Gastrocnemius medialis (tissue), 4 donors: ENCODE measurements at regions not wholly inside any gene's neighbourhood (a gene's known extent, or its start where the extent isn't known, plus 50 kb on each side); places are given as distances from the start of the nearest gene placed in this dataset.

Source experiments
- ATAC-seq, 2 donors: fragments of 150-250 bp; one replicate each; pipeline ENCODE4 v1.9.1; 2016
- DNase-seq, 2 donors: peaks; one replicate each; pipeline ENCODE4 v3.0.0-alpha.2; 2019
- H3K27ac ChIP-seq, 4 donors: fragments of 200-600 bp; sonication (generic); 1 replicate in 1 of 4; 2 replicates in 3 of 4; pipeline ENCODE4 v1.5.1; 2016 to 2018; ENCODE audit warnings: mild to moderate bottlenecking in 2 of 4, moderate library complexity in 1 of 4
- H3K27me3 ChIP-seq, 3 donors: fragments of 200-600 bp; sonication (generic) in 2 of 3; 1 replicate in 1 of 3; 2 replicates in 2 of 3; pipeline versions ENCODE4 v1.5.1 to v1.6.0; 2016 to 2019; ENCODE audit warnings: mild to moderate bottlenecking in 1 of 3, moderate library complexity in 1 of 3
- H3K36me3 ChIP-seq, 2 donors: fragments of 200-600 bp; sonication (generic) in 1 of 2; one replicate each; pipeline ENCODE4 v1.5.1; 2017 to 2018
- H3K4me1 ChIP-seq, 2 donors: fragments of 200-600 bp; sonication (generic) in 1 of 2; one replicate each; pipeline ENCODE4 v1.5.1; 2016 to 2017; ENCODE audit warnings: mild to moderate bottlenecking in 2 of 2
- H3K4me3 ChIP-seq, 4 donors: fragments of 200-600 bp; sonication (generic) in 3 of 4; 1 replicate in 1 of 4; 2 replicates in 3 of 4; pipeline ENCODE4 v1.5.1; 2016 to 2019; ENCODE audit warnings: mild to moderate bottlenecking in 2 of 4
- H3K9me3 ChIP-seq, 3 donors: fragments of 200-600 bp; sonication (generic) in 2 of 3; 1 replicate in 1 of 3; 2 replicates in 2 of 3; pipeline ENCODE4 v1.5.1; 2016 to 2019
- POLR2A ChIP-seq, 2 donors: fragments of 450-650 bp; IDR thresholded peaks; one replicate each; pipeline ENCODE4 v1.6.1; 2017; ENCODE audit warnings: antibody characterized with exemption in 2 of 2, mild to moderate bottlenecking in 2 of 2, moderate library complexity in 2 of 2
- in situ Hi-C, 4 donors: fragments of 200-750 bp; cut with MboI; loops; one replicate each; pipeline versions ENCODE4 v1.15.0 to v1.8.0; 2017; ENCODE audit warnings: low sequenced_read_pairs in 4 of 4
- intact Hi-C: fragments of 100-400 bp; cut with DNase I; formaldehyde crosslinking; loops from one replicate; pipeline ENCODE4 v1.15.1; 2023; ENCODE audit warnings: low total_unique reads
- TF ChIP-seq, protein P1 (sequence below), 5 experiments: fragments of 450-650 bp in 3 of 5; fragments of 200-600 bp in 2 of 5; sonication (generic) in 2 of 5; IDR thresholded peaks in 4 of 5; conservative IDR thresholded peaks in 1 of 5; 1 replicate in 4 of 5; 2 replicates in 1 of 5; pipeline ENCODE4 v1.5.1; 2016 to 2019; ENCODE audit warnings: antibody characterized with exemption in 5 of 5, mild to moderate bottlenecking in 3 of 5, moderate library complexity in 3 of 5

DNA sequence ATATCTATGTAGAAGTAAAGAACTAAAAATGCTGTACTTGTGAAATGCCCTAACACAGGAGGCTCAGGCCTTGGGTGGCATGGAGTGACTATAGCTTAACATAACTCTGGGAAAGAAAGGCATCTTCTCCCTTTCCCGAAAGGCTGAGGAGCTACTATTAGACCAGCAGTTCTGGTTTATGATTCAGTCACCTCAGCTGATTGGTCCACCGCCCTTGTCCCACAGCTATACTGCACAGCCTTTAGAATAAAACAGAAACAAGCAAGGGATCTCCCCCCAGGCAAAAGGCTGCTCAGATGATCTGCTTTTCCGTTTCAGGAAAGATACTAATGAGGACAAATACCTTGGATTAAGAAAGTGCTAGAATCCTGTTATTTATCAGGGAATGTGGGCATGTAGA lies 171.3 kb downstream of the SNCA start:
- in situ Hi-C loops (no loop called here), intact Hi-C loops (loop anchor here (2.0 kb wide), 1 partner anchor 13 kb away; no protein-coding TSS in a partner anchor)
- DNase-seq, result no peak
- Histone ChIP-seq H3K9me3 (no peaks in the 10 kb centered on the region), H3K27me3 (no peaks in the 10 kb centered on the region), H3K4me1 (no peaks in the 10 kb centered on the region), H3K4me3 (no peak overlapping the region), H3K27ac (no peak overlapping the region), H3K36me3 (no peaks in the 10 kb centered on the region)
- ATAC-seq, result no peak
- TF ChIP-seq, protein P1, sequence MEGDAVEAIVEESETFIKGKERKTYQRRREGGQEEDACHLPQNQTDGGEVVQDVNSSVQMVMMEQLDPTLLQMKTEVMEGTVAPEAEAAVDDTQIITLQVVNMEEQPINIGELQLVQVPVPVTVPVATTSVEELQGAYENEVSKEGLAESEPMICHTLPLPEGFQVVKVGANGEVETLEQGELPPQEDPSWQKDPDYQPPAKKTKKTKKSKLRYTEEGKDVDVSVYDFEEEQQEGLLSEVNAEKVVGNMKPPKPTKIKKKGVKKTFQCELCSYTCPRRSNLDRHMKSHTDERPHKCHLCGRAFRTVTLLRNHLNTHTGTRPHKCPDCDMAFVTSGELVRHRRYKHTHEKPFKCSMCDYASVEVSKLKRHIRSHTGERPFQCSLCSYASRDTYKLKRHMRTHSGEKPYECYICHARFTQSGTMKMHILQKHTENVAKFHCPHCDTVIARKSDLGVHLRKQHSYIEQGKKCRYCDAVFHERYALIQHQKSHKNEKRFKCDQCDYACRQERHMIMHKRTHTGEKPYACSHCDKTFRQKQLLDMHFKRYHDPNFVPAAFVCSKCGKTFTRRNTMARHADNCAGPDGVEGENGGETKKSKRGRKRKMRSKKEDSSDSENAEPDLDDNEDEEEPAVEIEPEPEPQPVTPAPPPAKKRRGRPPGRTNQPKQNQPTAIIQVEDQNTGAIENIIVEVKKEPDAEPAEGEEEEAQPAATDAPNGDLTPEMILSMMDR (IDR thresholded peaks at IDR 0.05 in 4 of 5, conservative IDR thresholded peaks at IDR 0.05 in 1 of 5), result no peak
- TF ChIP-seq POLR2A (IDR thresholded peaks at IDR 0.05), result no peak

DNA sequence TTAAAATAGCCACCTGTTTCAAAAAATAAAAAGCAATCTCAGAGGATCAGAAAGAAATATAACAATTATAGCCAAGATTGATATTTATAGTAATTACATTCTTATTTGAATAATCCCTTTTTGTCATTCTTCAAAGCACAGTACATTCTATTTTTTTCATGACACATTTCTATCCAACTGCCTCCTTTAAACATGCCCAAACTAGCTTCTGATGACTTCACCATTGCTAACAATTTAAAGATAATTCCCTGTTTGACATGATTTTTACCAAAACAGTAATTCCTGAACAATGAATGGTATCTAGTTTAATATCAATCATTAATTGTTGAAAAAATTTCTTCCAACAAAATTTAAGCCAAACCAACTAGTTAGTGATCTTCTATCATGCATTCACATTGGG lies 172.4 kb downstream of the SNCA start:
- Histone ChIP-seq H3K4me1 (no peaks in the 10 kb centered on the region), H3K4me3 (no peak overlapping the region), H3K9me3 (no peaks in the 10 kb centered on the region), H3K27me3 (no peaks in the 10 kb centered on the region), H3K27ac (no peak overlapping the region), H3K36me3 (no peaks in the 10 kb centered on the region)
- intact Hi-C loops, result loop anchor here (2.0 kb wide), 1 partner anchor 14 kb away; no protein-coding TSS in a partner anchor
- ATAC-seq (no peak), DNase-seq (no peak)
- TF ChIP-seq, protein P1 (IDR thresholded peaks at IDR 0.05 in 4 of 5, conservative IDR thresholded peaks at IDR 0.05 in 1 of 5), result no peak
- no peak for TF ChIP-seq POLR2A (IDR thresholded peaks at IDR 0.05)
- in situ Hi-C loops, result no loop called here

DNA sequence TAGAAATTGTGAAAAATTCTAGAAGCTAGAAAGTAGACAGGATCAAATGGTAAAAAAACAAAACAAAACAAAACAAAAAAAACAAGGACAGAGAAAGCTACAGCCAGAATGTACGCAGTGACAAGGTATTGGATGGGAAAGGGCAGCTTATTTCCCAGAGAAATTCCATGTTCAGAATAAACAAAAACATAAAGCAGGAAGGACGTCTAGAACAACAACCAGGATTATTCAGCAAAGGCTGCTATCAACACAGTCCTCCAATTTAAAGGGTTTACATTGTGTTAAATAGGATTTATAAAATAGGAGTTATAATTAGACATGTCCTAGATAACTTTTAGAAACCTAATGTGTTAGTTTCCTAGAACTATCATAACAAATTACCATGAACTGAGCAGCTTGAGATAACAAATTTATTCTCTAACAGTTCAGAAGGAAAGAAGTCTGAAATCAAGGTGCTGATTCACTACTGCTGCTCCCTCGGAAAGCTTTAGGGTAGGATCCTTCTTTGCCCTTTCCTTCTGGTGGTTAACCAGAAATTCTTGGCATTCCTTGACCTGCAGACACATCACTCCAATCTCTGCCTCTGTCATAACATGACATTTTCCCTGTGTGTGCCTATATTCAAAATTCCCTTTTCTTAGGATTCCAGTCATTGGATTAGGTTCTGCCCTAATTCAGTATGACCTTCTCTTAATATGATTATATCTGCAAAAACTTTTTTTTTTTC lies 175.6 kb downstream of the SNCA start:
- Histone ChIP-seq H3K27ac (no peak overlapping the region), H3K4me3 (no peak overlapping the region), H3K4me1 (no peaks in the 10 kb centered on the region), H3K36me3 (no peaks in the 10 kb centered on the region), H3K9me3 (no peaks in the 10 kb centered on the region), H3K27me3 (no peaks in the 10 kb centered on the region)
- ATAC-seq, result no peak
- DNase-seq, result no peak
- intact Hi-C loops, result no loop called here
- in situ Hi-C loops, result no loop called here
- TF ChIP-seq, protein P1 (IDR thresholded peaks at IDR 0.05 in 4 of 5, conservative IDR thresholded peaks at IDR 0.05 in 1 of 5), result no peak
- no peak for TF ChIP-seq POLR2A (IDR thresholded peaks at IDR 0.05)

DNA sequence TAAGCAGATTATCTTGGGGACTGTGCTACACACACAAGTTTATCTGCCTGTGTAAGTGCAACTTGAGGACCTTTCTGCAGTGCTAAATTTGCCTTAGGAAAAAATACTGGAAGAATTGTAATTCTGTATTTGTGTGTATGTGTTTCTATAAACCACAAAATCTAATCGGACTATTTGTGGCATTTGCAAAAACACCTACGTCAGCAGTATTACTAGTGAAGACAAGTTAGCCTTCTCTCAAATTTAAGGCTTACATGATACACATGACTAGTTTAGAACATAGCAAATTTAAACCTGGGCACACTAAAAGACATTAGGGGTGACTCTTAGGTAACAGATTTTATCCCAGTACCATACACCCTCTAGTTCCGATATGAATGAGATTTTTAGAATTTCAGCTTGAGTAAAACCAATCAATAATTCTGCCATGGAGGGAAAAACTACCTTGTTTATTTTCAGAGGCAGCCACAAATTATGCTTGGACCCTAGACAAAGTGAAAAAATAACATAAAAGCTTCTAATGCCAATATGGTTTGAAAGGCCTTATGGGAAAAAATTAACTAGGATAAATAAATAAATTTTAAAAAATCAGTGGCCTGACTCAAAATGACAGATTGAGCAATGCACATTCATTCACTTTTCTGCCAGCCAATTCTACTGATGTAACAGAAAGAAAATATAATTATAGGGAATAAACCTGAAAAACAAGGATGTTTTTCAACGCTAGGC lies 176.4 kb downstream of the SNCA start:
- in situ Hi-C loops, result no loop called here
- intact Hi-C loops, result no loop called here
- Histone ChIP-seq H3K4me1 (no peaks in the 10 kb centered on the region), H3K27ac (no peak overlapping the region), H3K36me3 (no peaks in the 10 kb centered on the region), H3K27me3 (no peaks in the 10 kb centered on the region), H3K4me3 (no peak overlapping the region), H3K9me3 (no peaks in the 10 kb centered on the region)
- DNase-seq (no peak), ATAC-seq (no peak)
- TF ChIP-seq, protein P1 (IDR thresholded peaks at IDR 0.05 in 4 of 5, conservative IDR thresholded peaks at IDR 0.05 in 1 of 5), result no peak
- no peak for TF ChIP-seq POLR2A (IDR thresholded peaks at IDR 0.05)
